ENCODE measurements at regions not wholly inside any gene's neighbourhood (a gene's known extent, or its start where the extent isn't known, plus 50 kb on each side); places are given as distances from the start of the nearest gene placed in this dataset.

DNA sequence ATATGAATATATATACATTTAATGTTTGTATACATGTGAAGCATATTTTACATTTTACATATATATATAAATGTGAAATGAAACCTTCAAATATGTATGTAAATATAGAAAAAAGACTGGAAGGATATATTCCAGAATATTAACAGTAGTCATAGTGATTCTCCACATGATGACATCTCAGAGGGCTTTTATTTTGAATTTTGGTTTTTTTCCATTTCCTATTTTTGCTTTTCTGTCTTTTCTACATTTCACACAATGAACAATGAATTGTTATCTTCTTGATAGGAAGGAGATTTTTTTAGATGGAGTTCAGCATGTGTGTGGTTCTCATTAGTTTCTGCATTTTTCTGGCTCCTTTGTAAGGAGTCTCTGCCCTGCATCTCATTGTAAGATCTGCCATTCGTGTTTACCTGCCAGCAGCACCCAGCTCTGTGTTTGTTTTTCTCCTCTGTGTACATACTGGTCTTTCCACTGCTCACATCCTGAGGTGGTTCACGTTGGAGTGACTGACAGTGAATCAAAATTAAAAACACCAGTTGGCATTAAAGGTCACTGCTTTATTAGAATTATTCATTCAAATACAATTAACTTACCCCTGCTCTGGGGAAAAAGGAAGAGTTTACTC, 425.3 kb upstream of the MDFIC2 start:
- TF ChIP-seq, protein P1, sequence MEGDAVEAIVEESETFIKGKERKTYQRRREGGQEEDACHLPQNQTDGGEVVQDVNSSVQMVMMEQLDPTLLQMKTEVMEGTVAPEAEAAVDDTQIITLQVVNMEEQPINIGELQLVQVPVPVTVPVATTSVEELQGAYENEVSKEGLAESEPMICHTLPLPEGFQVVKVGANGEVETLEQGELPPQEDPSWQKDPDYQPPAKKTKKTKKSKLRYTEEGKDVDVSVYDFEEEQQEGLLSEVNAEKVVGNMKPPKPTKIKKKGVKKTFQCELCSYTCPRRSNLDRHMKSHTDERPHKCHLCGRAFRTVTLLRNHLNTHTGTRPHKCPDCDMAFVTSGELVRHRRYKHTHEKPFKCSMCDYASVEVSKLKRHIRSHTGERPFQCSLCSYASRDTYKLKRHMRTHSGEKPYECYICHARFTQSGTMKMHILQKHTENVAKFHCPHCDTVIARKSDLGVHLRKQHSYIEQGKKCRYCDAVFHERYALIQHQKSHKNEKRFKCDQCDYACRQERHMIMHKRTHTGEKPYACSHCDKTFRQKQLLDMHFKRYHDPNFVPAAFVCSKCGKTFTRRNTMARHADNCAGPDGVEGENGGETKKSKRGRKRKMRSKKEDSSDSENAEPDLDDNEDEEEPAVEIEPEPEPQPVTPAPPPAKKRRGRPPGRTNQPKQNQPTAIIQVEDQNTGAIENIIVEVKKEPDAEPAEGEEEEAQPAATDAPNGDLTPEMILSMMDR (IDR thresholded peaks at IDR 0.05), result no peak
- ATAC-seq (ENCODE audit: low FRiP score), result no peak

DNA sequence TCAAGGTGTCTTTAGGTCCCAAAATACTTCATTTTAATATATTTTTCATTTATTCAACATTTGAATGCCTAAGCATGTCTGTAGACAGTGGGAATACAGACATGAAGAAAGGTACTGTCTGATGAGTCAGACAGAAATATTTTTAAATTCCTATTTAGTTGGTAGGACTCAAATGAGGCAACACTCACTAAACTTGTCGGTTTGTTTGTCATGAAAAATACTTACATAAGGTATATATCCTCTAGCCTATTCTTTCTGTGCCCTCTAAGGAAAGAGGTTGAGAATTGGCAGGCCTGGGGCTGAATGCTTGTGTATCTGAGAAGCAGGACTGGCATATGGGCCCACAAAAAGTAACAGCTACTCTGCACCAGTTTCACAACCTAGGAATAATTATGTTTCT, 423.6 kb upstream of the MDFIC2 start:
- DNase-seq (ENCODE audit: low spot score) (no peak), ATAC-seq (ENCODE audit: low FRiP score) (no peak)
- TF ChIP-seq, protein P1 (IDR thresholded peaks at IDR 0.05), result no peak

More for the DNA sequence above, 425.3 kb upstream of the MDFIC2 start:
- no peak for DNase-seq (ENCODE audit: low spot score)

DNA sequence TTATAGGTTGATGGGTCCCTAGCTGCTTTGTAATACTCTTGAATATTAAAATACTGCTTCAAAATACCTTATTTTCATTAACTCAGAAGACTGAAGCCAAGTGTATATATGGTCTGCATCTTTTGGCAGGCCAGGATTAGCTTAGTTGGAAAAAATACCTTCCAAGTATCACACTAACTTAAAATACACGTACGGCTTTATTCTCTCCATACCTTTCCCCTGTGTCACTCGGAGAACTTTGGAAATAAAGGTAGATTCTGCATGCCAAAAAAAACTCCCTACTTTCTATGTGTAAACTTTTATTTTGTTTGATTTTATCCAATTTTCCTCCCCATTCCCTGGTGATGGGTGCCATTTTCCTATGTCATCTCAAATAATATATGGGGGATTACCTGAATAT, 422.3 kb upstream of the MDFIC2 start:
- TF ChIP-seq, protein P1 (IDR thresholded peaks at IDR 0.05), result no peak
- no peak for DNase-seq (ENCODE audit: low spot score)
- ATAC-seq (ENCODE audit: low FRiP score), result no peak

DNA sequence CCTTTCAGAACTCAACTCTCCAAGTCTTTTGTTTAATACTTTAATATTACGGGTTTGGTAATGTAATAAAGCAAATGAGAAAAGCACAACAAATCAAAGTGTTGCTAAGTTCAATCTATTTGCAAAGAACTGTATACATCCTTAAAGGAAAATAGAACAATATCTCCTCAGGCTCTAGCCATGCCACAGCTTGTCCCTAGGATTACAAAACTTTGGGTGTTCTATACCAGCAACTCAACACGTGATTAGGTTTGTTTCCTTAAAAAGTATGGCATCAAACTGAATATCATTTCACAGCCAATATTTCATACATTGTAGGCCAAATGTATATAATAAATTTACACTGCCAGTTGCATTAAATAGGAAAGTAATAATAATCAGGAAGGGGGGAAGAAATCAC, 418.6 kb upstream of the MDFIC2 start:
- no peak for DNase-seq (ENCODE audit: low spot score)
- TF ChIP-seq, protein P1 (IDR thresholded peaks at IDR 0.05), result no peak
- ATAC-seq (ENCODE audit: low FRiP score), result no peak

DNA sequence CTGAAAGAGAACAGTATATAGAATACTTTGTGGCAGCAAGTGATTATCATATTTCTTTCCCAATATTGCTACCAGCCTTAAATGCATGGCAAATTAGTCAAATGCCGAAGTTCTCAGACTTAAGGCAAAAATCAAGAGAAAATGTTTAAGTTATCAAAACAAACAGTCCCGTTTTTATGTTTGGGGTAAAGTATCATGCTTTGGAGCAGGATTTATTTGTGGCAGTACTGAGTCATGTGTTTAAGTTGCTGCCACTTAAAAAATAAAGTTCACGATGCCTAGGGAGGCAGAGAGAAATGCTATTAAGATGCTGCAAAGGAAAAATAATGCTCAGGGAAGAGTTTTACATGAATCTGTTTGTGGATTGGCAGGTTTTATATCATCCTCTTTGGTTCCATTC, 417.4 kb upstream of the MDFIC2 start:
- ATAC-seq (ENCODE audit: low FRiP score) (no peak), DNase-seq (ENCODE audit: low spot score) (no peak)
- TF ChIP-seq, protein P1 (IDR thresholded peaks at IDR 0.05), result no peak

DNA sequence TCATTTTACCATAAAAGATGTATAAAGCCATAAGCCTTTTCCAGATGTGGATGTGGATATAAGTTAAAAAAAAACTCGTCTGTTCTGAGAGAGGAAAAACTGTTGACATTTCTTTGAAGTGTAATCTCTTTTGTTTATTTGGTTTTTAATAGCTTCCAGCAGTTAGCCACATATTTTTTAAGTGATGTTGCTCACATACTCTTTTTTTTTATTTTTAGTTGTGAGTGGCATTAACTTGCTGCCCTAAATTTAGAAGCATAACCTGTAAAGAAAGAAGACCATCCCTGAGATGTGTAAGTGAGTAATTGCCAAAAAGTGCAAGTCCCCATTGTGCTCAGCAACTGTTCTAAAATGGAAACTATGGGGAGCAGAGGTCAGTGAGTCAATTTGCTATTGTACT, 415.9 kb upstream of the MDFIC2 start:
- TF ChIP-seq, protein P1 (IDR thresholded peaks at IDR 0.05), result no peak
- no peak for DNase-seq (ENCODE audit: low spot score)
- no peak for ATAC-seq (ENCODE audit: low FRiP score)

DNA sequence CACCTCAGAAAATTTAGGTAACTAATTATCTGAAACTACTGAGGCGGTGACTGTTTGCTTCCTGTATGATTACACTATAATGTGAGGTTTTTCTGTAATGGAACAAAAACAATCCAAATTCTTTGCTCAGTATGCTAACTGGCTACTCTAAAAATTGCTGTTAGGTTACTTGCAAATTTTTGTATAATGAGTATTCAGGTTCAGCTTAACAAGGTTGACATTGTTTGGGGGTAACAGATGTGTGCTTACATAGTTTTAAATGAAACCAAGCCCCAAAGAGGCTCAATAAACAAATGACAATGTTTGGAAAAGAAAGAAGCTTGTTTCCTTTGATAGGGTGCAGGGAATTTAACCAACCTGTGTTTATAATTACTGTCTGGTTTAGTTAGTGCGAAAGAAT, 414.5 kb upstream of the MDFIC2 start:
- ATAC-seq (ENCODE audit: low FRiP score) (no peak), DNase-seq (ENCODE audit: low spot score) (no peak)
- TF ChIP-seq, protein P1 (IDR thresholded peaks at IDR 0.05), result no peak

Measured in omental fat pad (tissue), 3 donors.